Spleen (tissue), 7 donors: ENCODE measurements at regions not wholly inside any gene's neighbourhood (a gene's known extent, or its start where the extent isn't known, plus 50 kb on each side); places are given as distances from the start of the nearest gene placed in this dataset.

Source experiments
- POLR2AphosphoS5 ChIP-seq, 3 donors: sonication (generic); formaldehyde crosslinking; IDR thresholded peaks; one replicate each; pipeline ENCODE4 v1.5.1; 2017; ENCODE audit warnings: antibody characterized with exemption in 3 of 3
- TF ChIP-seq, protein P1 (sequence below), 11 experiments: fragments of 200-600 bp in 7 of 11; fragments of 450-650 bp in 4 of 11; sonication (generic) in 4 of 11; IDR thresholded peaks in 8 of 11; conservative IDR thresholded peaks in 3 of 11; 1 replicate in 7 of 11; 2 replicates in 4 of 11; pipeline versions ENCODE4 v1.4.0 to v1.8.0; 2016 to 2021; ENCODE audit warnings: antibody characterized with exemption in 11 of 11, inconsistent platforms in 4 of 11, mild to moderate bottlenecking in 1 of 11
- donor health status: DM: no; HTN: no; CAD: no; lungs with moderate emphysema.
- donor health status: DM: no; HTN: no; CAD: no.
- donor health status: DM: no; HTN: no; CAD: no.

GRCh38 chr12:114863911-114864310 is 179.9 kb upstream of the TBX3 start:
- TF ChIP-seq, protein P1, sequence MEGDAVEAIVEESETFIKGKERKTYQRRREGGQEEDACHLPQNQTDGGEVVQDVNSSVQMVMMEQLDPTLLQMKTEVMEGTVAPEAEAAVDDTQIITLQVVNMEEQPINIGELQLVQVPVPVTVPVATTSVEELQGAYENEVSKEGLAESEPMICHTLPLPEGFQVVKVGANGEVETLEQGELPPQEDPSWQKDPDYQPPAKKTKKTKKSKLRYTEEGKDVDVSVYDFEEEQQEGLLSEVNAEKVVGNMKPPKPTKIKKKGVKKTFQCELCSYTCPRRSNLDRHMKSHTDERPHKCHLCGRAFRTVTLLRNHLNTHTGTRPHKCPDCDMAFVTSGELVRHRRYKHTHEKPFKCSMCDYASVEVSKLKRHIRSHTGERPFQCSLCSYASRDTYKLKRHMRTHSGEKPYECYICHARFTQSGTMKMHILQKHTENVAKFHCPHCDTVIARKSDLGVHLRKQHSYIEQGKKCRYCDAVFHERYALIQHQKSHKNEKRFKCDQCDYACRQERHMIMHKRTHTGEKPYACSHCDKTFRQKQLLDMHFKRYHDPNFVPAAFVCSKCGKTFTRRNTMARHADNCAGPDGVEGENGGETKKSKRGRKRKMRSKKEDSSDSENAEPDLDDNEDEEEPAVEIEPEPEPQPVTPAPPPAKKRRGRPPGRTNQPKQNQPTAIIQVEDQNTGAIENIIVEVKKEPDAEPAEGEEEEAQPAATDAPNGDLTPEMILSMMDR (IDR thresholded peaks at IDR 0.05 in 8 of 11, conservative IDR thresholded peaks at IDR 0.05 in 3 of 11) = no peak
- no peak for TF ChIP-seq POLR2AphosphoS5 (IDR thresholded peaks at IDR 0.05)
